Keratinocyte (primary cell): ENCODE measurements at regions not wholly inside any gene's neighbourhood (a gene's known extent, or its start where the extent isn't known, plus 50 kb on each side); places are given as distances from the start of the nearest gene placed in this dataset.

Source experiments
- DNase-seq: peaks from one replicate; pipeline ENCODE4 v3.0.0-alpha.2; 2011; ENCODE audit warnings: low read depth, missing footprints, low spot score
- FAIRE-seq: peaks from 2 replicates; lab custom pipeline; 2011; peaks lifted over from hg19 to GRCh38; lab: Jason Lieb, UNC
- H2AFZ ChIP-seq: 2 replicates; pipeline ENCODE4 v1.6.0; 2012; ENCODE audit warnings: low read length, control low read depth, inconsistent platforms; ENCODE audit not compliant: control insufficient read depth
- H3K27ac ChIP-seq: 2 replicates; pipeline ENCODE4 v1.5.1; 2011; ENCODE audit warnings: low read length; ENCODE audit not compliant: control insufficient read depth, insufficient read depth
- H3K27me3 ChIP-seq: 3 replicates; pipeline ENCODE4 v1.6.0; 2011; ENCODE audit warnings: low read length; ENCODE audit not compliant: control insufficient read depth, insufficient read depth; ENCODE audit errors: extremely low read depth
- H3K36me3 ChIP-seq, 2 experiments: 2 replicates in 1 of 2; 3 replicates in 1 of 2; pipeline ENCODE4 v1.5.1; 2011; ENCODE audit warnings: low read length in 2 of 2, mild to moderate bottlenecking in 1 of 2; ENCODE audit not compliant: control insufficient read depth in 2 of 2, insufficient read depth in 2 of 2; ENCODE audit errors: extremely low read depth in 1 of 2
- H3K4me1 ChIP-seq: 3 replicates; pipeline ENCODE4 v1.5.1; 2011; ENCODE audit warnings: low read length; ENCODE audit not compliant: control insufficient read depth, insufficient read depth; ENCODE audit errors: extremely low read depth
- H3K4me2 ChIP-seq: 3 replicates; pipeline ENCODE4 v1.6.0; 2011; ENCODE audit warnings: low read depth, low read length; ENCODE audit not compliant: control insufficient read depth, insufficient read depth; ENCODE audit errors: extremely low read depth
- H3K4me3 ChIP-seq, 3 experiments: fragments of 200-600 bp in 1 of 3; sonication (generic) in 1 of 3; 2 replicates in 2 of 3; 3 replicates in 1 of 3; pipeline ENCODE4 v1.5.1; 2011 to 2016; ENCODE audit warnings: low read length in 3 of 3, mild to moderate bottlenecking in 3 of 3, control low read depth in 2 of 3, inconsistent platforms in 1 of 3, low read depth in 1 of 3, mixed read lengths in 1 of 3, mixed run types in 1 of 3, moderate library complexity in 1 of 3; ENCODE audit not compliant: control insufficient read depth in 2 of 3, insufficient read depth in 2 of 3; ENCODE audit errors: extremely low read depth in 1 of 3
- H3K79me2 ChIP-seq: 2 replicates; pipeline ENCODE4 v1.6.0; 2012; ENCODE audit warnings: low read length; ENCODE audit not compliant: control insufficient read depth, insufficient read depth
- H3K9ac ChIP-seq: 3 replicates; pipeline ENCODE4 v1.6.0; 2011; ENCODE audit warnings: low read length; ENCODE audit not compliant: control insufficient read depth, insufficient read depth; ENCODE audit errors: extremely low read depth
- H3K9me1 ChIP-seq: 3 replicates; pipeline ENCODE4 v1.6.0; 2011; ENCODE audit warnings: low read length; ENCODE audit not compliant: control insufficient read depth, insufficient read depth; ENCODE audit errors: extremely low read depth
- H3K9me3 ChIP-seq: 2 replicates; pipeline ENCODE4 v1.5.1; 2012; ENCODE audit warnings: low read depth, low read length; ENCODE audit not compliant: control insufficient read depth
- H4K20me1 ChIP-seq: 3 replicates; pipeline ENCODE4 v1.6.0; 2011; ENCODE audit warnings: low read length; ENCODE audit not compliant: control insufficient read depth, insufficient read depth; ENCODE audit errors: extremely low read depth
- CTCF ChIP-seq, 3 experiments: IDR thresholded peaks in 1 of 3; conservative IDR thresholded peaks in 1 of 3; optimal IDR thresholded peaks in 1 of 3; 2 replicates in 2 of 3; 3 replicates in 1 of 3; pipeline versions ENCODE3 to v1.5.1; 2011; ENCODE audit warnings: low read length in 3 of 3, mild to moderate bottlenecking in 3 of 3, moderate library complexity in 2 of 3, control low read depth in 1 of 3, inconsistent platforms in 1 of 3; ENCODE audit not compliant: insufficient read depth in 2 of 3; ENCODE audit errors: extremely low read depth in 1 of 3
- EZH2 ChIP-seq: IDR thresholded peaks from one replicate; pipeline ENCODE4 v1.6.1; 2012; ENCODE audit warnings: inconsistent platforms, mild to moderate bottlenecking, low read length, moderate library complexity
- dilution Hi-C: fragments of 300-500 bp; cut with MboI; formaldehyde crosslinking; loops from one replicate; pipeline ENCODE4 v1.7.0; 2020; ENCODE audit warnings: low sequenced_read_pairs; ENCODE audit not compliant: extremely low pct_ligation_motif_present

GRCh38 chr7:22601003-22601402 is 101.0 kb upstream of the STEAP1B start:
- Histone ChIP-seq H3K27me3 (no peaks in the 10 kb centered on the region), H3K4me1 (peaks cover 9% of the 10 kb centered on the region), H3K79me2 (no peaks in the 10 kb centered on the region), H4K20me1 (no peaks in the 10 kb centered on the region), H3K9ac (no peak overlapping the region), H3K27ac (no peak overlapping the region), H3K4me2 (no peak overlapping the region), H3K36me3 (no peaks in the 10 kb centered on the region), H3K4me3 (no peak overlapping the region), H3K9me1 (no peaks in the 10 kb centered on the region), H3K9me3 (no peaks in the 10 kb centered on the region), H2AFZ (no peak overlapping the region)
- dilution Hi-C loops, result no loop called here
- FAIRE-seq (no peak), DNase-seq (no peak)
- TF ChIP-seq CTCF (optimal IDR thresholded peaks at IDR 0.05 in 1 of 3, IDR thresholded peaks at IDR 0.05 in 1 of 3, conservative IDR thresholded peaks at IDR 0.05 in 1 of 3; ENCODE audit: extremely low read depth in 1 of 3, insufficient read depth in 2 of 3, low read length in 3 of 3), result no peak
- TF ChIP-seq EZH2, result no peak

- H3K27ac ChIP-seq, result peak overlapping the region; percentile 50
- dilution Hi-C loops, result no loop called here
- no peaks in the 10 kb centered on the region for H4K20me1 ChIP-seq
- peaks cover 9% of the 10 kb centered on the region for H3K4me1 ChIP-seq
- no peak for TF ChIP-seq CTCF (optimal IDR thresholded peaks at IDR 0.05 in 1 of 3, IDR thresholded peaks at IDR 0.05 in 1 of 3, conservative IDR thresholded peaks at IDR 0.05 in 1 of 3; ENCODE audit: extremely low read depth in 1 of 3, insufficient read depth in 2 of 3, low read length in 3 of 3)
- TF ChIP-seq EZH2, result no peak
- no peak for DNase-seq
- no peak overlapping the region for H3K4me2 ChIP-seq
- no peak overlapping the region for H3K9ac ChIP-seq
- peaks cover 2% of the 10 kb centered on the region for H3K9me3 ChIP-seq
- H3K27me3 ChIP-seq, result no peaks in the 10 kb centered on the region
- H3K36me3 ChIP-seq, result no peaks in the 10 kb centered on the region
- no peaks in the 10 kb centered on the region for H3K79me2 ChIP-seq
- H3K9me1 ChIP-seq, result no peaks in the 10 kb centered on the region
- H2AFZ ChIP-seq, result no peak overlapping the region
- FAIRE-seq, result no peak
- no peak overlapping the region for H3K4me3 ChIP-seq
Measured at GRCh38 chr7:22598318-22598920, 98.4 kb upstream of the STEAP1B start.
